ENCODE measurements at regions not wholly inside any gene's neighbourhood (a gene's known extent, or its start where the extent isn't known, plus 50 kb on each side); places are given as distances from the start of the nearest gene placed in this dataset.

DNA sequence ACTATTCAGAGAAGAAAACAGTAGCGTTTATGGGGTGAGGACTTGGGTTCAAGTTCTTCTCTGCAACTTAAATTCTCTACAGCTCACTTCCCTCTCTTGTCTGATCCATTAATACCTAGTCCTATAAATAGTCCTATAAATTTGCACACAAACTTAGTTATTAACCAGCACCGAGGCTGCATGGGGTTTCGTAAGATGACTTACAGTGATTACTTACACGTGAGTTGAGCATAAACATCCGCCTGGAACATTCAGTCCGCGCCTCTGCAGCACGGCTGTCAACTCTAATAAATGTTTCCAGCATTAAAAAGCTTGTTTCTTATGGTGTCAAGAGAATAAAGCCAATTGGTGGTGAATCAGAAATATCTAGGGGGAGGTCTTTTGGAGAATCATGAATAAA is 103.0 kb upstream of the ENPP6 start:
- ATAC-seq, result peak in 1 of 4 donors; percentile 55
- Histone ChIP-seq H3K36me3 (no peaks in the 10 kb centered on the region), H3K9me3 (no peaks in the 10 kb centered on the region), H3K27ac (no peak overlapping the region), H3K4me3 (no peak overlapping the region), H3K4me1 (no peaks in the 10 kb centered on the region), H3K27me3 (no peaks in the 10 kb centered on the region)
- TF ChIP-seq, protein P1, sequence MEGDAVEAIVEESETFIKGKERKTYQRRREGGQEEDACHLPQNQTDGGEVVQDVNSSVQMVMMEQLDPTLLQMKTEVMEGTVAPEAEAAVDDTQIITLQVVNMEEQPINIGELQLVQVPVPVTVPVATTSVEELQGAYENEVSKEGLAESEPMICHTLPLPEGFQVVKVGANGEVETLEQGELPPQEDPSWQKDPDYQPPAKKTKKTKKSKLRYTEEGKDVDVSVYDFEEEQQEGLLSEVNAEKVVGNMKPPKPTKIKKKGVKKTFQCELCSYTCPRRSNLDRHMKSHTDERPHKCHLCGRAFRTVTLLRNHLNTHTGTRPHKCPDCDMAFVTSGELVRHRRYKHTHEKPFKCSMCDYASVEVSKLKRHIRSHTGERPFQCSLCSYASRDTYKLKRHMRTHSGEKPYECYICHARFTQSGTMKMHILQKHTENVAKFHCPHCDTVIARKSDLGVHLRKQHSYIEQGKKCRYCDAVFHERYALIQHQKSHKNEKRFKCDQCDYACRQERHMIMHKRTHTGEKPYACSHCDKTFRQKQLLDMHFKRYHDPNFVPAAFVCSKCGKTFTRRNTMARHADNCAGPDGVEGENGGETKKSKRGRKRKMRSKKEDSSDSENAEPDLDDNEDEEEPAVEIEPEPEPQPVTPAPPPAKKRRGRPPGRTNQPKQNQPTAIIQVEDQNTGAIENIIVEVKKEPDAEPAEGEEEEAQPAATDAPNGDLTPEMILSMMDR (IDR thresholded peaks at IDR 0.05), result no peak
- DNase-seq, result no peak
- intact Hi-C loops (cut with DNase I), result no loop called here
- no peak for FAIRE-seq
- 82 to 85% methylated on average over 8 of the region's 8 CpGs for WGBS, 2 donors

DNA sequence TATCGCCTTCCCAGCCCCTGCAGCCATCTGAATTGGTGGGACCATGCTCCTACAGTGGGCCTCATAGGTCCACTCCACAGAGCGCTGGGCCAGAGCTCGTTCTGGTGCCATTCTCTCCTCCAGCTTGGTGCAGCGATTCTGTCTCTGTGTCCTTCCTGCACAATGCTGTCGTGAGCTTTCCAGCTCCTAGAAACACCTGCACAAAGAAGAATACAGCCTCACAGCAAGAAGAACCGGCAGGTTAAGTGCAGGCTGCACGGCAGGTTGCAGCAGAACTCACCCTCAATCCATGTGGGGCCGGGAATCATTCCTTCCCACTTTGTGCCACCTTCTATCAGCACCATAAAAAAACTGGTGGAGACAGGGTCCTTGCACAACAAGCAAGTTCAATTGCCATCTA is 101.2 kb upstream of the ENPP6 start:
- no peak overlapping the region for H3K27ac ChIP-seq
- 88 to 95% methylated on average over 8 of the region's 8 CpGs for WGBS, 2 donors
- TF ChIP-seq, protein P1 (IDR thresholded peaks at IDR 0.05), result no peak
- FAIRE-seq (no peak), ATAC-seq (no peak), DNase-seq (no peak)
- H3K4me3 ChIP-seq, result no peak overlapping the region
- no peaks in the 10 kb centered on the region for H3K36me3 ChIP-seq
- no peaks in the 10 kb centered on the region for H3K9me3 ChIP-seq
- intact Hi-C loops (cut with DNase I), result no loop called here
- H3K27me3 ChIP-seq, result no peaks in the 10 kb centered on the region
- no peaks in the 10 kb centered on the region for H3K4me1 ChIP-seq

DNA sequence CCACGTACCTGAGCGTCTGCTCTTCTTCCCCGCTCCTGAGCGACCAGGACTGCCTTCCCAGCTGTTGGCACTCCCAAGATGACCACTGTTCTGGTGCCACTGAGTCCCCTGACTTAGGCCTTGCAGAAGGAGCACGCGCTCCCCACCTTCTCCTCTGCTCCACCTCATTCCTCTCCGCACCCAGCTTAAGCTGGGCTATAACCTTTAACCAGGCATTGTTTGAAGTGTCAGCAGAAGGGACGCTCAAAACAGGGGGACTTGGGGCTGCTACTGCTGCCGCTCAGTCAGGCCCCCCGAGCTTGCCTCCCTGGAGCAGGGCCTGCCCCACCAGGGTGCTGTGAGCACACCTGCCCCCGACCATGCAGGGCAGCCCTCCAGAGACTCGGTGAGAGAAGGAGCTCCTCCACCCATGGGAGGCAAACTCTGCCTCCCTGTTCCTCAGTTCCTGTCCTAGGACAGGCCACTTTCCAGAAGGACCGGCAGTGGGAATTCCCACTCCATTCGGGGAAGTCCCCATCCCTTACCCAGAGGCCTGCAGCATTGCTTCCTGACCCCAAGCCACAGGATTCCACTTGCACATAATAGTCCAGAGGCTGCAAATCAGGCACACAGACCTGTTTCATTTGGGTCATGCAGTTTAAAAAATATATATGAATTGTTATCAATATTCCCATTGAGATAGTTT is 99.7 kb upstream of the ENPP6 start:
- intact Hi-C loops (cut with DNase I), result no loop called here
- no peaks in the 10 kb centered on the region for H3K9me3 ChIP-seq
- no peak overlapping the region for H3K27ac ChIP-seq
- no peak overlapping the region for H3K4me3 ChIP-seq
- WGBS, 2 donors, result 81 to 86% methylated on average over 14 of the region's 14 CpGs
- H3K36me3 ChIP-seq, result no peaks in the 10 kb centered on the region
- H3K4me1 ChIP-seq, result no peaks in the 10 kb centered on the region
- no peaks in the 10 kb centered on the region for H3K27me3 ChIP-seq
- TF ChIP-seq, protein P1 (IDR thresholded peaks at IDR 0.05), result no peak
- FAIRE-seq (no peak), DNase-seq (no peak), ATAC-seq (peak in 1 of 4 donors; percentile 82)

DNA sequence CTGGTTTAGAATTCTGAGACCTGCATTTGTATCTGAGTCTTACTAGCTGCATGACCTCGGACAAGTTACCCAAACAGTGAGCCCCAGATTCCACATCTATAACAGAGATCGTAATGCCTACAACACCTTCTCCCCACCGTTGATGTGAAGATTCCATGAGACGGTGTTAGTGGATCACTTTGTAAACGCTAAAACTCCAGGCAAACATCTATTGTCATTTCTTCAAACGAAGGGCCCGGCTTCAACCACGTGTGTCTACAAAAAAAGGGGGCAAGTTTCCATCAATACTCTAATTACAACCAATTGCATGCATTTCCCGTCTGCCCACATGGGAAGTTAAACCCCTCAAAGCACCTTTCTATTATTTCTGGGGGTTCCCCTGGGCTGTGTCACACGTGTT is 99.1 kb upstream of the ENPP6 start:
- no peak for ATAC-seq
- no peaks in the 10 kb centered on the region for H3K36me3 ChIP-seq

More for the DNA sequence above, 99.1 kb upstream of the ENPP6 start:
- TF ChIP-seq, protein P1 (IDR thresholded peaks at IDR 0.05), result no peak
- intact Hi-C loops (cut with DNase I), result no loop called here
- no peaks in the 10 kb centered on the region for H3K27me3 ChIP-seq
- no peak overlapping the region for H3K27ac ChIP-seq
- H3K9me3 ChIP-seq, result no peaks in the 10 kb centered on the region
- no peaks in the 10 kb centered on the region for H3K4me1 ChIP-seq
- no peak overlapping the region for H3K4me3 ChIP-seq
- FAIRE-seq (no peak), DNase-seq (no peak)
- WGBS, 2 donors, result 85 to 86% methylated on average over 10 of the region's 10 CpGs

All from pancreas (tissue), 10 donors.